Stimulated activated CD4-positive, alpha-beta T cell treated with anti-CD3 and anti-CD28 coated beads, TNF-alpha, amount 100 ng/mL, for 48 hours (primary cell): ENCODE measurements at regions not wholly inside any gene's neighbourhood (a gene's known extent, or its start where the extent isn't known, plus 50 kb on each side); places are given as distances from the start of the nearest gene placed in this dataset.

ENCODE experiments used
- DNase-seq, 3 donors: peaks; one replicate each; pipeline ENCODE4 v3.0.0-alpha.2; 2020; ENCODE audit warnings: low read depth in 3 of 3

GRCh38 chr13:33891196-33891742 is 73.3 kb downstream of the RFC3 start:
- no peak for DNase-seq

- DNase-seq, result no peak
These were observed 75.6 kb downstream of the RFC3 start for GRCh38 chr13:33893559-33893958.

- DNase-seq, result no peak
These were observed 86.5 kb downstream of the RFC3 start for GRCh38 chr13:33904431-33904830.

- no peak for DNase-seq
These were observed 90.2 kb downstream of the RFC3 start for GRCh38 chr13:33908116-33908515.

GRCh38 chr13:33910255-33910654 is 92.3 kb downstream of the RFC3 start:
- no peak for DNase-seq

GRCh38 chr13:33911521-33911920 is 93.6 kb downstream of the RFC3 start:
- DNase-seq, result no peak

GRCh38 chr13:33913829-33914228 is 95.9 kb downstream of the RFC3 start:
- DNase-seq, result no peak

- no peak for DNase-seq
These were observed 99.2 kb downstream of the RFC3 start for GRCh38 chr13:33917190-33917589.

GRCh38 chr13:33918199-33918932 is 100.4 kb downstream of the RFC3 start:
- DNase-seq, result no peak

GRCh38 chr13:33919120-33919519 is 101.2 kb downstream of the RFC3 start:
- DNase-seq, result no peak

GRCh38 chr13:33925563-33925962 is 107.6 kb downstream of the RFC3 start:
- DNase-seq, result no peak

GRCh38 chr13:33927315-33927714 is 109.4 kb downstream of the RFC3 start:
- DNase-seq, result no peak

GRCh38 chr13:33931397-33932311 is 113.7 kb downstream of the RFC3 start:
- no peak for DNase-seq

- DNase-seq, result no peak
These were observed 114.9 kb downstream of the RFC3 start for GRCh38 chr13:33932769-33933406.

- DNase-seq, result no peak
These were observed 115.9 kb downstream of the RFC3 start for GRCh38 chr13:33933810-33934209.

GRCh38 chr13:33934343-33934742 is 116.4 kb downstream of the RFC3 start:
- no peak for DNase-seq

GRCh38 chr13:33934951-33935371 is 117.0 kb downstream of the RFC3 start:
- DNase-seq, result no peak

GRCh38 chr13:33935969-33936368 is 118.0 kb downstream of the RFC3 start:
- no peak for DNase-seq

- no peak for DNase-seq
These were observed 119.6 kb downstream of the RFC3 start for GRCh38 chr13:33937373-33938098.

GRCh38 chr13:33940256-33940655 is 122.3 kb downstream of the RFC3 start:
- no peak for DNase-seq

- no peak for DNase-seq
These were observed 122.9 kb downstream of the RFC3 start for GRCh38 chr13:33940898-33941297.
